HL-60 (cell line): ENCODE measurements at regions not wholly inside any gene's neighbourhood (a gene's known extent, or its start where the extent isn't known, plus 50 kb on each side); places are given as distances from the start of the nearest gene placed in this dataset.

ENCODE experiments used
- GABPA ChIP-seq: IDR thresholded peaks from 2 replicates; pipeline ENCODE4 v1.6.1; 2012; ENCODE audit warnings: low read depth
- POLR2AphosphoS5 ChIP-seq: IDR thresholded peaks from 2 replicates; pipeline ENCODE4 v1.6.1; 2012; ENCODE audit warnings: low read depth
- TF ChIP-seq, protein P1 (sequence below): IDR thresholded peaks from one replicate; pipeline ENCODE4 v1.5.1; 2011; ENCODE audit warnings: low read length, control low read depth, inconsistent platforms; ENCODE audit not compliant: insufficient read depth

DNA sequence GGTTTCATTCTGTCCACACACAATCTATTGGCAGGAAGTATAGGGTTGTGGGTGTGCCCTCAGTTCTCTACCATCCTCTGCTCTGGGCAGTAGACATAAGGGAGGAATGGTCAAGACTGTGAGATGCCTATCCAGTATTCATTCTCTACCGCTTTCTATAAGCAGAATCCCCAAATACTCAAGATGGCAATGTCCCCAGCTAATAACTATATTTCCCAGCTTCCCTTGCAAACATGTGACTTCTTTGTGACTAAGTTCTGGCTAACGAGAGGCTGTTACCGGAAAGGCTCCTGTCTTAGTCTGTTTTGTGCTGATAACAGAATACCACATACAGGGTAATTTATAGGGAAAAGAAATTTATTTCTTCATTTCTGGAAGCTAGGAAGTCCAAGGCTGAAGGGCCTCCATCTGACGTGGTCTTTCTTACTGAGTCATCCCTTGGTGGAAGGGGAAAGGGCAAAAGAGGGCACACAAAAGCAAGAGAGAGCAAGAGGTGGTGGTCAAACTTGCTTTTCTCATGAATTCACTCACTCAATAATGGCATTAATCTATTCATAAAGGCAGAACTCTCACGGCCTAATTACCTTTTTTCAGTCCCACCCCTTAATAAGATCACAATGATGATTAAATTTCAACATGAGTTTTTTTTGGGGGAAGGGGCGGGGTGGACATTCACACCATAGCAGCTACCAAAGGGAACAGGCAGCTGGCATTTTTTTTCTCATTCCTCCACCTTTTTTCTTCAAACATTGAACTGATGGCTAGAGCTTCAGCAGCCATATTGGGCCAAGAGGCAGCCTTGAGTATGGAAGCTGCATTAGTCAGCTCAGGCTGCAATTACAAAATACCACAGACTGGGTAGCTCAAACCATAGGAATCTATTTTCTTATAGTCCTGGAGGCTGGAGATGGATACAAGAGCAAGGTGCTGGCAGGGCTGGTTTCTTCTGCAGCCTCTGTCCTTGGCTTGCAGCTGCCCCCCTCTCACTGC lies 109.7 kb upstream of the OR9Q1 start:
- TF ChIP-seq, protein P1, sequence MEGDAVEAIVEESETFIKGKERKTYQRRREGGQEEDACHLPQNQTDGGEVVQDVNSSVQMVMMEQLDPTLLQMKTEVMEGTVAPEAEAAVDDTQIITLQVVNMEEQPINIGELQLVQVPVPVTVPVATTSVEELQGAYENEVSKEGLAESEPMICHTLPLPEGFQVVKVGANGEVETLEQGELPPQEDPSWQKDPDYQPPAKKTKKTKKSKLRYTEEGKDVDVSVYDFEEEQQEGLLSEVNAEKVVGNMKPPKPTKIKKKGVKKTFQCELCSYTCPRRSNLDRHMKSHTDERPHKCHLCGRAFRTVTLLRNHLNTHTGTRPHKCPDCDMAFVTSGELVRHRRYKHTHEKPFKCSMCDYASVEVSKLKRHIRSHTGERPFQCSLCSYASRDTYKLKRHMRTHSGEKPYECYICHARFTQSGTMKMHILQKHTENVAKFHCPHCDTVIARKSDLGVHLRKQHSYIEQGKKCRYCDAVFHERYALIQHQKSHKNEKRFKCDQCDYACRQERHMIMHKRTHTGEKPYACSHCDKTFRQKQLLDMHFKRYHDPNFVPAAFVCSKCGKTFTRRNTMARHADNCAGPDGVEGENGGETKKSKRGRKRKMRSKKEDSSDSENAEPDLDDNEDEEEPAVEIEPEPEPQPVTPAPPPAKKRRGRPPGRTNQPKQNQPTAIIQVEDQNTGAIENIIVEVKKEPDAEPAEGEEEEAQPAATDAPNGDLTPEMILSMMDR: no peak
- TF ChIP-seq POLR2AphosphoS5: no peak
- no peak for TF ChIP-seq GABPA
